ENCODE measurements at regions not wholly inside any gene's neighbourhood (a gene's known extent, or its start where the extent isn't known, plus 50 kb on each side); places are given as distances from the start of the nearest gene placed in this dataset.

DNA sequence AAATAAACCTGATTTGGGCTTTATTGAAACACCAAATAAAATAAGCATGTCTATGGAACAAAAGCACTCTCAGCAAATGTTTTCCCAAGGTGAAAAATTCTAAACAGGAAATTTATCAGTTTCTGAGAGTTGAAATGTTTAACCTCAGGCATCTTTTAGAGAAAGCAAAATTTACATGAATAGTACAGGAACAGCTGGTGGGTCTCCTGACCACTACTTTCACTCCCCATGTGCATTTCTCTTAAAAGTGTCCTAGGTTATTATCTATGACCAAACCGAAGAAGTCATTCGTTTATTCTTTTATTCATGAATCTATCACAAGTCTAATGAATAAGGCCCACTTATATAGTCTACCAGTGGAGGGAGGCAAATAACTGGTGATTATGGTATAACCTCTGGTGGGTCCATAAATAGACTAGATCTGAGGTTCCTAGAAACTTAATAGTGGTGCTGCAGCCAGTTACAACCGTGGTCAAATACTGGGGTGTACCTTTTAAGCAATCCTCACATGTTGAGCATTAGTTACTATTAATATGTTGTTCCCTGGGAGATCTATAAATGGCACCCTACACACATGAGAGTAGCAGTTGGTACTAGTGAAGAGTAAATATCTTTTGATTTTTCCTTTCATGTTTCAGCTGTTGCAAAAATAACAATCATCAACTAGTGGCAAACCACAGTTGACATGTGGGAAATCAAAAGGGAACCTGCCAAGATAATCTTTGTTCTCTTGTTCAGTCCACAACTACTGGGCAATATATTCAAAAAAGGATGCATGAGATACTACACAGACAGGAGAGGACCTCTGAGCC is 169.3 kb upstream of the STAC start:
- no peak for DNase-seq (ENCODE audit: extremely low spot score)
- Histone ChIP-seq H3K4me3 (no peak overlapping the region), H3K27me3 (no peaks in the 10 kb centered on the region), H3K27ac (replicated peaks in 1 of 4) (no peak overlapping the region), H3K4me1 (peaks cover 0 to 31% (median 14%) of the 10 kb centered on the region in 4 donors), H3K36me3 (no peaks in the 10 kb centered on the region), H3K9me3 (no peaks in the 10 kb centered on the region)
- TF ChIP-seq, protein P1, sequence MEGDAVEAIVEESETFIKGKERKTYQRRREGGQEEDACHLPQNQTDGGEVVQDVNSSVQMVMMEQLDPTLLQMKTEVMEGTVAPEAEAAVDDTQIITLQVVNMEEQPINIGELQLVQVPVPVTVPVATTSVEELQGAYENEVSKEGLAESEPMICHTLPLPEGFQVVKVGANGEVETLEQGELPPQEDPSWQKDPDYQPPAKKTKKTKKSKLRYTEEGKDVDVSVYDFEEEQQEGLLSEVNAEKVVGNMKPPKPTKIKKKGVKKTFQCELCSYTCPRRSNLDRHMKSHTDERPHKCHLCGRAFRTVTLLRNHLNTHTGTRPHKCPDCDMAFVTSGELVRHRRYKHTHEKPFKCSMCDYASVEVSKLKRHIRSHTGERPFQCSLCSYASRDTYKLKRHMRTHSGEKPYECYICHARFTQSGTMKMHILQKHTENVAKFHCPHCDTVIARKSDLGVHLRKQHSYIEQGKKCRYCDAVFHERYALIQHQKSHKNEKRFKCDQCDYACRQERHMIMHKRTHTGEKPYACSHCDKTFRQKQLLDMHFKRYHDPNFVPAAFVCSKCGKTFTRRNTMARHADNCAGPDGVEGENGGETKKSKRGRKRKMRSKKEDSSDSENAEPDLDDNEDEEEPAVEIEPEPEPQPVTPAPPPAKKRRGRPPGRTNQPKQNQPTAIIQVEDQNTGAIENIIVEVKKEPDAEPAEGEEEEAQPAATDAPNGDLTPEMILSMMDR (IDR thresholded peaks at IDR 0.05): no peak
- TF ChIP-seq EP300 (IDR thresholded peaks at IDR 0.05) (no peak), POLR2A (IDR thresholded peaks at IDR 0.05; ENCODE audit: low read depth) (no peak), POLR2AphosphoS5 (IDR thresholded peaks at IDR 0.05) (no peak)
- intact Hi-C loops (cut with DNase I): no loop called here
- WGBS: 84% methylated on average over 3 of the region's 3 CpGs

GRCh38 chr3:36211652-36211999 is 168.7 kb upstream of the STAC start:
- H3K4me3 ChIP-seq: no peak overlapping the region
- intact Hi-C loops (cut with DNase I): no loop called here
- H3K36me3 ChIP-seq: no peaks in the 10 kb centered on the region
- no peaks in the 10 kb centered on the region for H3K27me3 ChIP-seq
- TF ChIP-seq, protein P1 (IDR thresholded peaks at IDR 0.05): no peak
- no peak for TF ChIP-seq POLR2A (IDR thresholded peaks at IDR 0.05; ENCODE audit: low read depth)
- TF ChIP-seq POLR2AphosphoS5 (IDR thresholded peaks at IDR 0.05): no peak
- TF ChIP-seq EP300 (IDR thresholded peaks at IDR 0.05): no peak
- no peak for DNase-seq (ENCODE audit: extremely low spot score)
- no peaks in the 10 kb centered on the region for H3K9me3 ChIP-seq
- H3K27ac ChIP-seq (replicated peaks in 1 of 4): no peak overlapping the region
- H3K4me1 ChIP-seq: peaks cover 0 to 31% (median 15%) of the 10 kb centered on the region in 4 donors

GRCh38 chr3:36212251-36212650 is 168.1 kb upstream of the STAC start:
- peaks cover 0 to 31% (median 15%) of the 10 kb centered on the region in 4 donors for H3K4me1 ChIP-seq
- DNase-seq (ENCODE audit: extremely low spot score): no peak
- no peak overlapping the region for H3K27ac ChIP-seq (replicated peaks in 1 of 4)
- intact Hi-C loops (cut with DNase I): no loop called here
- H3K27me3 ChIP-seq: no peaks in the 10 kb centered on the region
- H3K9me3 ChIP-seq: no peaks in the 10 kb centered on the region
- H3K36me3 ChIP-seq: no peaks in the 10 kb centered on the region
- 56% methylated on average over 2 of the region's 2 CpGs for WGBS
- no peak overlapping the region for H3K4me3 ChIP-seq
- TF ChIP-seq POLR2A (IDR thresholded peaks at IDR 0.05; ENCODE audit: low read depth) (no peak), POLR2AphosphoS5 (IDR thresholded peaks at IDR 0.05) (no peak), EP300 (IDR thresholded peaks at IDR 0.05) (no peak)
- TF ChIP-seq, protein P1 (IDR thresholded peaks at IDR 0.05): no peak

GRCh38 chr3:36214460-36214859 is 165.8 kb upstream of the STAC start:
- intact Hi-C loops (cut with DNase I): no loop called here
- Histone ChIP-seq H3K27me3 (no peaks in the 10 kb centered on the region), H3K36me3 (no peaks in the 10 kb centered on the region), H3K4me1 (peaks cover 0 to 31% (median 15%) of the 10 kb centered on the region in 4 donors), H3K27ac (replicated peaks in 1 of 4) (peak overlapping the region in 1 of 4 donors; percentile 7), H3K9me3 (peaks cover 0 to 6% (median 0%) of the 10 kb centered on the region in 4 donors), H3K4me3 (no peak overlapping the region)
- WGBS: 74% methylated on average over 3 of the region's 3 CpGs
- no peak for DNase-seq (ENCODE audit: extremely low spot score)
- no peak for TF ChIP-seq POLR2AphosphoS5 (IDR thresholded peaks at IDR 0.05)
- no peak for TF ChIP-seq EP300 (IDR thresholded peaks at IDR 0.05)
- no peak for TF ChIP-seq POLR2A (IDR thresholded peaks at IDR 0.05; ENCODE audit: low read depth)
- TF ChIP-seq, protein P1 (IDR thresholded peaks at IDR 0.05): no peak

All from esophagus muscularis mucosa (tissue), 4 donors.